ENCODE measurements at regions not wholly inside any gene's neighbourhood (a gene's known extent, or its start where the extent isn't known, plus 50 kb on each side); places are given as distances from the start of the nearest gene placed in this dataset.

GRCh38 chr1:29986986-29987385 lies 736.4 kb downstream of the MATN1 start:
- H3K36me3 ChIP-seq (ENCODE audit: insufficient read depth, low read length) = no peaks in the 10 kb centered on the region
- H3K27me3 ChIP-seq (ENCODE audit: insufficient read depth, low read depth, low read length) = no peaks in the 10 kb centered on the region
- no peak overlapping the region for H3K27ac ChIP-seq (ENCODE audit: low read length)
- H3F3A ChIP-seq (ENCODE audit: insufficient read depth, low read length, poor library complexity, severe bottlenecking) = no peaks in the 10 kb centered on the region
- TF ChIP-seq POLR2AphosphoS5 (IDR thresholded peaks at IDR 0.05) (no peak), EP300 (conservative IDR thresholded peaks at IDR 0.05; ENCODE audit: poor library complexity, severe bottlenecking) (no peak)
- no peak overlapping the region for H3K4me3 ChIP-seq (ENCODE audit: low read length)
- H3K4me2 ChIP-seq (ENCODE audit: low read length) = no peak overlapping the region
- no peak overlapping the region for H3K9ac ChIP-seq (ENCODE audit: low read length)
- H3K79me2 ChIP-seq (replicated peaks; ENCODE audit: insufficient read depth, low read length) = no peaks in the 10 kb centered on the region
- no peaks in the 10 kb centered on the region for H3K9me2 ChIP-seq (ENCODE audit: insufficient read depth, low read length)
- no peaks in the 10 kb centered on the region for H3K9me3 ChIP-seq (ENCODE audit: low read length)
- no peaks in the 10 kb centered on the region for H4K20me1 ChIP-seq (ENCODE audit: insufficient read depth)
- no peak overlapping the region for H2AFZ ChIP-seq (ENCODE audit: low read depth, low read length)

GRCh38 chr1:29985606-29985945 lies 737.8 kb downstream of the MATN1 start:
- H3F3A ChIP-seq (ENCODE audit: insufficient read depth, low read length, poor library complexity, severe bottlenecking) = no peaks in the 10 kb centered on the region
- no peaks in the 10 kb centered on the region for H4K20me1 ChIP-seq (ENCODE audit: insufficient read depth)
- H3K4me3 ChIP-seq (ENCODE audit: low read length) = no peak overlapping the region
- no peaks in the 10 kb centered on the region for H3K79me2 ChIP-seq (replicated peaks; ENCODE audit: insufficient read depth, low read length)
- H3K36me3 ChIP-seq (ENCODE audit: insufficient read depth, low read length) = no peaks in the 10 kb centered on the region
- TF ChIP-seq EZH2 (IDR thresholded peaks at IDR 0.05; ENCODE audit: borderline replicate concordance, insufficient read depth, low read length, poor library complexity, severe bottlenecking) (no peak), SMC3 (conservative IDR thresholded peaks at IDR 0.05; ENCODE audit: poor library complexity) (no peak), RAD21 (conservative IDR thresholded peaks at IDR 0.05) (no peak)
- TF ChIP-seq, protein P1, sequence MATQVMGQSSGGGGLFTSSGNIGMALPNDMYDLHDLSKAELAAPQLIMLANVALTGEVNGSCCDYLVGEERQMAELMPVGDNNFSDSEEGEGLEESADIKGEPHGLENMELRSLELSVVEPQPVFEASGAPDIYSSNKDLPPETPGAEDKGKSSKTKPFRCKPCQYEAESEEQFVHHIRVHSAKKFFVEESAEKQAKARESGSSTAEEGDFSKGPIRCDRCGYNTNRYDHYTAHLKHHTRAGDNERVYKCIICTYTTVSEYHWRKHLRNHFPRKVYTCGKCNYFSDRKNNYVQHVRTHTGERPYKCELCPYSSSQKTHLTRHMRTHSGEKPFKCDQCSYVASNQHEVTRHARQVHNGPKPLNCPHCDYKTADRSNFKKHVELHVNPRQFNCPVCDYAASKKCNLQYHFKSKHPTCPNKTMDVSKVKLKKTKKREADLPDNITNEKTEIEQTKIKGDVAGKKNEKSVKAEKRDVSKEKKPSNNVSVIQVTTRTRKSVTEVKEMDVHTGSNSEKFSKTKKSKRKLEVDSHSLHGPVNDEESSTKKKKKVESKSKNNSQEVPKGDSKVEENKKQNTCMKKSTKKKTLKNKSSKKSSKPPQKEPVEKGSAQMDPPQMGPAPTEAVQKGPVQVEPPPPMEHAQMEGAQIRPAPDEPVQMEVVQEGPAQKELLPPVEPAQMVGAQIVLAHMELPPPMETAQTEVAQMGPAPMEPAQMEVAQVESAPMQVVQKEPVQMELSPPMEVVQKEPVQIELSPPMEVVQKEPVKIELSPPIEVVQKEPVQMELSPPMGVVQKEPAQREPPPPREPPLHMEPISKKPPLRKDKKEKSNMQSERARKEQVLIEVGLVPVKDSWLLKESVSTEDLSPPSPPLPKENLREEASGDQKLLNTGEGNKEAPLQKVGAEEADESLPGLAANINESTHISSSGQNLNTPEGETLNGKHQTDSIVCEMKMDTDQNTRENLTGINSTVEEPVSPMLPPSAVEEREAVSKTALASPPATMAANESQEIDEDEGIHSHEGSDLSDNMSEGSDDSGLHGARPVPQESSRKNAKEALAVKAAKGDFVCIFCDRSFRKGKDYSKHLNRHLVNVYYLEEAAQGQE (IDR thresholded peaks at IDR 0.05; ENCODE audit: borderline replicate concordance) = no peak
- no peaks in the 10 kb centered on the region for H3K9me3 ChIP-seq (ENCODE audit: low read length)
- no peaks in the 10 kb centered on the region for H3K9me2 ChIP-seq (ENCODE audit: insufficient read depth, low read length)
- no peak overlapping the region for H3K4me2 ChIP-seq (ENCODE audit: low read length)
- H3K27ac ChIP-seq (ENCODE audit: low read length) = no peak overlapping the region
- H3K9ac ChIP-seq (ENCODE audit: low read length) = no peak overlapping the region
- H3K27me3 ChIP-seq (ENCODE audit: insufficient read depth, low read depth, low read length) = no peaks in the 10 kb centered on the region
- no peak overlapping the region for H2AFZ ChIP-seq (ENCODE audit: low read depth, low read length)

GRCh38 chr1:29984862-29985605 lies 738.4 kb downstream of the MATN1 start:
- H3K27me3 ChIP-seq (ENCODE audit: insufficient read depth, low read depth, low read length) = no peaks in the 10 kb centered on the region
- H3K4me3 ChIP-seq (ENCODE audit: low read length) = no peak overlapping the region
- no peak overlapping the region for H3K27ac ChIP-seq (ENCODE audit: low read length)
- H3K9me3 ChIP-seq (ENCODE audit: low read length) = no peaks in the 10 kb centered on the region
- no peak overlapping the region for H3K4me2 ChIP-seq (ENCODE audit: low read length)
- no peaks in the 10 kb centered on the region for H3K79me2 ChIP-seq (replicated peaks; ENCODE audit: insufficient read depth, low read length)
- no peak overlapping the region for H2AFZ ChIP-seq (ENCODE audit: low read depth, low read length)
- H3F3A ChIP-seq (ENCODE audit: insufficient read depth, low read length, poor library complexity, severe bottlenecking) = no peaks in the 10 kb centered on the region
- no peaks in the 10 kb centered on the region for H3K9me2 ChIP-seq (ENCODE audit: insufficient read depth, low read length)
- no peaks in the 10 kb centered on the region for H4K20me1 ChIP-seq (ENCODE audit: insufficient read depth)
- no peak for TF ChIP-seq TAF1 (IDR thresholded peaks at IDR 0.05; ENCODE audit: low read depth)
- TF ChIP-seq, protein P1 (IDR thresholded peaks at IDR 0.05; ENCODE audit: borderline replicate concordance) = no peak
- TF ChIP-seq SMC3 (conservative IDR thresholded peaks at IDR 0.05; ENCODE audit: poor library complexity) = no peak
- TF ChIP-seq EZH2 (IDR thresholded peaks at IDR 0.05; ENCODE audit: borderline replicate concordance, insufficient read depth, low read length, poor library complexity, severe bottlenecking) = no peak
- TF ChIP-seq POLR2AphosphoS5 (IDR thresholded peaks at IDR 0.05) = no peak
- TF ChIP-seq MXI1 (conservative IDR thresholded peaks at IDR 0.05; ENCODE audit: poor library complexity, severe bottlenecking) = no peak
- no peak for TF ChIP-seq RAD21 (conservative IDR thresholded peaks at IDR 0.05)
- TF ChIP-seq EP300 (conservative IDR thresholded peaks at IDR 0.05; ENCODE audit: poor library complexity, severe bottlenecking) = no peak
- TF ChIP-seq CTCF (IDR thresholded peaks at IDR 0.05; ENCODE audit: poor library complexity, severe bottlenecking) = no peak
- H3K36me3 ChIP-seq (ENCODE audit: insufficient read depth, low read length) = no peaks in the 10 kb centered on the region
- no peak overlapping the region for H3K9ac ChIP-seq (ENCODE audit: low read length)

Data from neural cell (in vitro differentiated cells).